ENCODE measurements at regions not wholly inside any gene's neighbourhood (a gene's known extent, or its start where the extent isn't known, plus 50 kb on each side); places are given as distances from the start of the nearest gene placed in this dataset.

- Histone ChIP-seq H3K4me1 (ENCODE audit: insufficient read depth, low read length) (peaks cover 78% of the 10 kb centered on the region), H3K36me3 (ENCODE audit: insufficient read depth, low read length) (peaks cover 6% of the 10 kb centered on the region), H3K27me3 (ENCODE audit: insufficient read depth, low read length) (no peaks in the 10 kb centered on the region), H4K20me1 (ENCODE audit: insufficient read depth, low read length) (peaks cover 94% of the 10 kb centered on the region), H3K9me3 (ENCODE audit: low read depth, low read length) (no peaks in the 10 kb centered on the region), H3K27ac (ENCODE audit: low read depth, low read length) (peak overlapping the region; percentile 96), H2AFZ (ENCODE audit: low read length) (no peak overlapping the region), H3K79me2 (ENCODE audit: insufficient read depth, low read length) (peaks cover 95% of the 10 kb centered on the region), H3K4me2 (ENCODE audit: insufficient read depth, low read length) (peak overlapping the region; percentile 30), H3K4me3 (ENCODE audit: insufficient read depth, low read length) (no peak overlapping the region)
- TF ChIP-seq, protein P1, sequence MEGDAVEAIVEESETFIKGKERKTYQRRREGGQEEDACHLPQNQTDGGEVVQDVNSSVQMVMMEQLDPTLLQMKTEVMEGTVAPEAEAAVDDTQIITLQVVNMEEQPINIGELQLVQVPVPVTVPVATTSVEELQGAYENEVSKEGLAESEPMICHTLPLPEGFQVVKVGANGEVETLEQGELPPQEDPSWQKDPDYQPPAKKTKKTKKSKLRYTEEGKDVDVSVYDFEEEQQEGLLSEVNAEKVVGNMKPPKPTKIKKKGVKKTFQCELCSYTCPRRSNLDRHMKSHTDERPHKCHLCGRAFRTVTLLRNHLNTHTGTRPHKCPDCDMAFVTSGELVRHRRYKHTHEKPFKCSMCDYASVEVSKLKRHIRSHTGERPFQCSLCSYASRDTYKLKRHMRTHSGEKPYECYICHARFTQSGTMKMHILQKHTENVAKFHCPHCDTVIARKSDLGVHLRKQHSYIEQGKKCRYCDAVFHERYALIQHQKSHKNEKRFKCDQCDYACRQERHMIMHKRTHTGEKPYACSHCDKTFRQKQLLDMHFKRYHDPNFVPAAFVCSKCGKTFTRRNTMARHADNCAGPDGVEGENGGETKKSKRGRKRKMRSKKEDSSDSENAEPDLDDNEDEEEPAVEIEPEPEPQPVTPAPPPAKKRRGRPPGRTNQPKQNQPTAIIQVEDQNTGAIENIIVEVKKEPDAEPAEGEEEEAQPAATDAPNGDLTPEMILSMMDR (IDR thresholded peaks at IDR 0.05; ENCODE audit: extremely low read depth, low read depth, low read length), result no peak
- peak; percentile 93 for DNase-seq (ENCODE audit: insufficient read length, low spot score, missing footprints)
Measured at GRCh38 chr17:77475016-77475976, 334.5 kb downstream of the SEC14L1 start.

GRCh38 chr17:77476006-77476405 is 335.2 kb downstream of the SEC14L1 start:
- peak; percentile 81 for DNase-seq (ENCODE audit: insufficient read length, low spot score, missing footprints)
- Histone ChIP-seq H3K9me3 (ENCODE audit: low read depth, low read length) (no peaks in the 10 kb centered on the region), H2AFZ (ENCODE audit: low read length) (no peak overlapping the region), H3K4me3 (ENCODE audit: insufficient read depth, low read length) (no peak overlapping the region), H3K36me3 (ENCODE audit: insufficient read depth, low read length) (peaks cover 4% of the 10 kb centered on the region), H4K20me1 (ENCODE audit: insufficient read depth, low read length) (peaks cover 94% of the 10 kb centered on the region), H3K27me3 (ENCODE audit: insufficient read depth, low read length) (no peaks in the 10 kb centered on the region), H3K79me2 (ENCODE audit: insufficient read depth, low read length) (peaks cover 95% of the 10 kb centered on the region), H3K4me2 (ENCODE audit: insufficient read depth, low read length) (peak overlapping the region; percentile 78), H3K4me1 (ENCODE audit: insufficient read depth, low read length) (peaks cover 71% of the 10 kb centered on the region), H3K27ac (ENCODE audit: low read depth, low read length) (peak overlapping the region; percentile 96)
- TF ChIP-seq, protein P1 (IDR thresholded peaks at IDR 0.05; ENCODE audit: extremely low read depth, low read depth, low read length), result no peak

- Histone ChIP-seq H3K9me3 (ENCODE audit: low read depth, low read length) (no peaks in the 10 kb centered on the region), H3K4me1 (ENCODE audit: insufficient read depth, low read length) (peaks cover 66% of the 10 kb centered on the region), H4K20me1 (ENCODE audit: insufficient read depth, low read length) (peaks cover 94% of the 10 kb centered on the region), H3K36me3 (ENCODE audit: insufficient read depth, low read length) (peaks cover 4% of the 10 kb centered on the region), H3K4me2 (ENCODE audit: insufficient read depth, low read length) (peak overlapping the region; percentile 78), H3K27me3 (ENCODE audit: insufficient read depth, low read length) (no peaks in the 10 kb centered on the region), H3K27ac (ENCODE audit: low read depth, low read length) (peak overlapping the region; percentile 96), H3K4me3 (ENCODE audit: insufficient read depth, low read length) (no peak overlapping the region), H3K79me2 (ENCODE audit: insufficient read depth, low read length) (peaks cover 95% of the 10 kb centered on the region), H2AFZ (ENCODE audit: low read length) (no peak overlapping the region)
- TF ChIP-seq, protein P1 (IDR thresholded peaks at IDR 0.05; ENCODE audit: extremely low read depth, low read depth, low read length), result no peak
- DNase-seq (ENCODE audit: insufficient read length, low spot score, missing footprints), result no peak
Measured at GRCh38 chr17:77476498-77476897, 335.7 kb downstream of the SEC14L1 start.
